H9 (cell line): ENCODE measurements at regions not wholly inside any gene's neighbourhood (a gene's known extent, or its start where the extent isn't known, plus 50 kb on each side); places are given as distances from the start of the nearest gene placed in this dataset.

ENCODE experiments used
- DNase-seq: peaks from one replicate; pipeline ENCODE4 v3.0.0-alpha.2; 2017
- H2AFZ ChIP-seq: one replicate; pipeline ENCODE4 v1.6.1; 2013; ENCODE audit warnings: mild to moderate bottlenecking, low read length, control low read depth, moderate library complexity
- H2AK5ac ChIP-seq: 2 replicates; pipeline ENCODE4 v1.6.1; 2013; ENCODE audit warnings: low read length, control low read depth, mixed read lengths; ENCODE audit not compliant: insufficient read length
- H2BK120ac ChIP-seq: one replicate; pipeline ENCODE4 v1.6.1; 2013; ENCODE audit warnings: low read depth, mild to moderate bottlenecking, low read length, control low read depth, inconsistent platforms; ENCODE audit not compliant: poor library complexity, severe bottlenecking
- H2BK12ac ChIP-seq: 2 replicates; pipeline ENCODE4 v1.6.1; 2013; ENCODE audit warnings: low read length, control low read depth, mixed read lengths, low read depth; ENCODE audit not compliant: insufficient read length
- H2BK15ac ChIP-seq: 2 replicates; pipeline ENCODE4 v1.6.1; 2013; ENCODE audit warnings: low read depth, low read length, control low read depth
- H2BK20ac ChIP-seq: one replicate; pipeline ENCODE4 v1.6.1; 2013; ENCODE audit warnings: low read depth, mild to moderate bottlenecking, low read length, control low read depth, inconsistent platforms; ENCODE audit not compliant: poor library complexity, severe bottlenecking
- H2BK5ac ChIP-seq: 2 replicates; pipeline ENCODE4 v1.6.1; 2013; ENCODE audit warnings: low read length, control low read depth, mixed read lengths; ENCODE audit not compliant: insufficient read length
- H3K14ac ChIP-seq: 2 replicates; pipeline ENCODE4 v1.6.1; 2013; ENCODE audit warnings: low read length, control low read depth; ENCODE audit not compliant: insufficient read depth
- H3K18ac ChIP-seq: 2 replicates; pipeline ENCODE4 v1.6.1; 2013; ENCODE audit warnings: low read depth, mild to moderate bottlenecking, mixed read lengths, low read length, control low read depth; ENCODE audit not compliant: insufficient read length
- H3K23ac ChIP-seq: 2 replicates; pipeline ENCODE4 v1.6.1; 2013; ENCODE audit warnings: low read length, control low read depth, mixed read lengths, low read depth; ENCODE audit not compliant: insufficient read length
- H3K23me2 ChIP-seq: 2 replicates; pipeline ENCODE4 v1.6.1; 2013; ENCODE audit warnings: low read depth, mild to moderate bottlenecking, mixed read lengths, low read length, control low read depth; ENCODE audit not compliant: insufficient read length, poor library complexity, severe bottlenecking
- H3K27ac ChIP-seq: 2 replicates; pipeline ENCODE4 v1.5.1; 2013; ENCODE audit warnings: low read length, control low read depth, mixed read lengths, low read depth; ENCODE audit not compliant: insufficient read length
- H3K27me3 ChIP-seq: 2 replicates; pipeline ENCODE4 v1.6.1; 2013; ENCODE audit warnings: low read length, control low read depth, inconsistent platforms; ENCODE audit not compliant: insufficient read depth
- H3K4ac ChIP-seq: 2 replicates; pipeline ENCODE4 v1.6.1; 2013; ENCODE audit warnings: low read depth, mild to moderate bottlenecking, control low read depth, inconsistent platforms, low read length, moderate library complexity
- H3K4me1 ChIP-seq: 2 replicates; pipeline ENCODE4 v1.6.1; 2013; ENCODE audit warnings: low read length, control low read depth, inconsistent platforms; ENCODE audit not compliant: insufficient read depth
- H3K4me2 ChIP-seq: 2 replicates; pipeline ENCODE4 v1.6.1; 2013; ENCODE audit warnings: low read length, control low read depth, mixed read lengths; ENCODE audit not compliant: insufficient read length, insufficient read depth
- H3K56ac ChIP-seq: 2 replicates; pipeline ENCODE4 v1.6.1; 2013; ENCODE audit warnings: low read depth, mild to moderate bottlenecking, mixed read lengths, low read length, control low read depth; ENCODE audit not compliant: insufficient read length
- H3K79me1 ChIP-seq: 2 replicates; pipeline ENCODE4 v1.6.1; 2013; ENCODE audit warnings: low read depth, mild to moderate bottlenecking, moderate library complexity, low read length, control low read depth, inconsistent platforms; ENCODE audit not compliant: insufficient read depth, poor library complexity, severe bottlenecking
- H3K79me2 ChIP-seq: 2 replicates; pipeline ENCODE4 v1.6.1; 2013; ENCODE audit warnings: low read length, control low read depth, inconsistent platforms; ENCODE audit not compliant: insufficient read depth
- H3K9ac ChIP-seq: 2 replicates; pipeline ENCODE4 v1.6.1; 2013; ENCODE audit warnings: low read length, control low read depth, mixed read lengths; ENCODE audit not compliant: insufficient read length; ENCODE audit errors: extremely low read depth
- H3K9me3 ChIP-seq: one replicate; pipeline ENCODE4 v1.6.1; 2013; ENCODE audit warnings: low read depth, low read length, inconsistent platforms; ENCODE audit not compliant: control insufficient read depth
- H3T11ph ChIP-seq: one replicate; pipeline ENCODE4 v1.6.1; 2013; ENCODE audit warnings: mild to moderate bottlenecking, low read length, control low read depth, inconsistent platforms
- H4K20me1 ChIP-seq: one replicate; pipeline ENCODE4 v1.6.1; 2013; ENCODE audit not compliant: control insufficient read depth, insufficient read length, insufficient read depth
- H4K5ac ChIP-seq: 2 replicates; pipeline ENCODE4 v1.6.1; 2013; ENCODE audit warnings: low read depth, mild to moderate bottlenecking, mixed read lengths, low read length, control low read depth; ENCODE audit not compliant: insufficient read length
- H4K8ac ChIP-seq: replicated peaks from 2 replicates; pipeline ENCODE4 v1.6.1; 2013; ENCODE audit warnings: low read length, control low read depth, mixed read lengths, low read depth; ENCODE audit not compliant: insufficient read length
- H4K91ac ChIP-seq: 2 replicates; pipeline ENCODE4 v1.6.1; 2013; ENCODE audit warnings: low read depth, mild to moderate bottlenecking, moderate library complexity, mixed read lengths, low read length, control low read depth; ENCODE audit not compliant: insufficient read length
- H3K27ac Mint-ChIP-seq, 3 experiments: 2 replicates in 2 of 3; 3 replicates in 1 of 3; pipeline ENCODE4 v1.8.0; 2020 to 2021; ENCODE audit warnings: mixed read lengths in 3 of 3, mild to moderate bottlenecking in 1 of 3, moderate library complexity in 1 of 3
- H3K27me3 Mint-ChIP-seq: 2 replicates; pipeline ENCODE4 v1.8.0; 2021; ENCODE audit warnings: low read depth, mild to moderate bottlenecking, moderate library complexity, mixed read lengths
- H3K36me3 Mint-ChIP-seq, 3 experiments: 2 replicates in 2 of 3; 3 replicates in 1 of 3; pipeline ENCODE4 v1.8.0; 2020 to 2021; ENCODE audit warnings: low read depth in 3 of 3, mixed read lengths in 3 of 3; ENCODE audit not compliant: insufficient read depth in 1 of 3
- H3K4me1 Mint-ChIP-seq, 2 experiments: 2 replicates each; pipeline ENCODE4 v1.8.0; 2020; ENCODE audit warnings: mixed read lengths in 2 of 2
- H3K4me3 Mint-ChIP-seq, 2 experiments: 2 replicates in 1 of 2; 3 replicates in 1 of 2; pipeline ENCODE4 v1.8.0; 2020 to 2021; ENCODE audit warnings: mild to moderate bottlenecking in 2 of 2, mixed read lengths in 2 of 2, moderate library complexity in 1 of 2
- H3K9me3 Mint-ChIP-seq, 2 experiments: 2 replicates in 1 of 2; 3 replicates in 1 of 2; pipeline ENCODE4 v1.8.0; 2020; ENCODE audit warnings: mild to moderate bottlenecking in 2 of 2, mixed read lengths in 2 of 2, moderate library complexity in 1 of 2
- WGBS: extraction: QIAGEN DNeasy Blood & Tissue Kit; methylation state at CpG from one replicate; pipeline ENCODE4 v1.1.7; 2013; ENCODE audit warnings: missing lambda C conversion rate, low lambda C conversion rate, mixed read lengths; ENCODE audit not compliant: insufficient read length; ENCODE audit errors: extremely low coverage; 5-methylcytosine and 5-hydroxymethylcytosine counted together
- TF ChIP-seq, protein P1 (sequence below): fragments of 200-600 bp; sonication (generic); conservative IDR thresholded peaks from 3 replicates; pipeline ENCODE4 v1.8.0; 2021; ENCODE audit warnings: antibody characterized with exemption, mild to moderate bottlenecking

DNA sequence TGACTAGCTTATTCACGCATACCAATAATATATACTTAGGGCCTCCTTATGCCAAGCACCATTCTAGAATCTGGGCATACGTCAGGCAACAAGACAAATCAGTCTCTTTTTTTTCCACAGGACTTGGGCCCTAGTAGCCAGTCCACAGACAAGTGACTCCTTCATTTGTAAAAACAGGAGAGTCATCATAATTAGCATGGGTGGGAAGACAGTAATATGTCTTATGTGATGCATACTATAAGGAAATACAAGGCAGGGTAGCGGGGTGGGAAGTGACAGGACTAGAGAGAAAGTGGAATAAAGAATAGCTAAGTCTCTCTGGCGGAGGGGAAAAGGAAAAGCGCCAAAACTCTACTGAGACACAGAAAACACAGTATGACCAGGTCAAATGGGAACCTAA lies 439.6 kb upstream of the MDFIC2 start:
- 0 out of 5 replicates have a peak, but pooled peaks cover 0 to 2% of the 10 kb centered on the region in 2 experiments for H3K9me3 Mint-ChIP-seq
- Histone ChIP-seq H4K5ac (no peak overlapping the region), H3T11ph (no peak overlapping the region), H3K23me2 (no peaks in the 10 kb centered on the region), H3K4me1 (peaks cover 5% of the 10 kb centered on the region; the same call in 1 of the 2 replicates), H3K4me2 (no peak overlapping the region), H2AFZ (no peak overlapping the region), H3K79me1 (no peaks in the 10 kb centered on the region), H2BK12ac (no peak overlapping the region), H3K9me3 (no peaks in the 10 kb centered on the region), H3K79me2 (no peaks in the 10 kb centered on the region), H3K4ac (no peak overlapping the region), H3K27me3 (no peaks in the 10 kb centered on the region), H2BK15ac (no peak overlapping the region), H4K20me1 (no peaks in the 10 kb centered on the region), H2BK20ac (no peak overlapping the region), H3K14ac (no peak overlapping the region), H2BK5ac (no peak overlapping the region), H2AK5ac (no peak overlapping the region), H3K9ac (no peak overlapping the region), H4K8ac (no peak overlapping the region), H3K27ac (no peak overlapping the region), H3K23ac (no peak overlapping the region), H2BK120ac (no peak overlapping the region), H3K56ac (no peak overlapping the region), H3K18ac (no peak overlapping the region), H4K91ac (no peak overlapping the region)
- DNase-seq: no peak
- no CpG with 5 or more reads among the region's 5 CpGs for WGBS
- H3K4me3 Mint-ChIP-seq: no peak overlapping the region
- H3K4me1 Mint-ChIP-seq: peaks cover 16 to 18% of the 10 kb centered on the region in 2 experiments
- no peaks in the 10 kb centered on the region; the same call in 1 of the 2 replicates for H3K27me3 Mint-ChIP-seq
- TF ChIP-seq, protein P1, sequence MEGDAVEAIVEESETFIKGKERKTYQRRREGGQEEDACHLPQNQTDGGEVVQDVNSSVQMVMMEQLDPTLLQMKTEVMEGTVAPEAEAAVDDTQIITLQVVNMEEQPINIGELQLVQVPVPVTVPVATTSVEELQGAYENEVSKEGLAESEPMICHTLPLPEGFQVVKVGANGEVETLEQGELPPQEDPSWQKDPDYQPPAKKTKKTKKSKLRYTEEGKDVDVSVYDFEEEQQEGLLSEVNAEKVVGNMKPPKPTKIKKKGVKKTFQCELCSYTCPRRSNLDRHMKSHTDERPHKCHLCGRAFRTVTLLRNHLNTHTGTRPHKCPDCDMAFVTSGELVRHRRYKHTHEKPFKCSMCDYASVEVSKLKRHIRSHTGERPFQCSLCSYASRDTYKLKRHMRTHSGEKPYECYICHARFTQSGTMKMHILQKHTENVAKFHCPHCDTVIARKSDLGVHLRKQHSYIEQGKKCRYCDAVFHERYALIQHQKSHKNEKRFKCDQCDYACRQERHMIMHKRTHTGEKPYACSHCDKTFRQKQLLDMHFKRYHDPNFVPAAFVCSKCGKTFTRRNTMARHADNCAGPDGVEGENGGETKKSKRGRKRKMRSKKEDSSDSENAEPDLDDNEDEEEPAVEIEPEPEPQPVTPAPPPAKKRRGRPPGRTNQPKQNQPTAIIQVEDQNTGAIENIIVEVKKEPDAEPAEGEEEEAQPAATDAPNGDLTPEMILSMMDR: no peak
- no peaks in the 10 kb centered on the region for H3K36me3 Mint-ChIP-seq
- H3K27ac Mint-ChIP-seq: no peak overlapping the region
